Right lobe of liver (tissue), 6 donors: ENCODE measurements at regions not wholly inside any gene's neighbourhood (a gene's known extent, or its start where the extent isn't known, plus 50 kb on each side); places are given as distances from the start of the nearest gene placed in this dataset.
"Not testable (repeated sequence)": the region's sequence is repeated elsewhere in the genome, so short reads cannot be mapped to it uniquely, and the experiment has no call there.

ENCODE experiments used
- ATAC-seq, 4 donors: fragments of 200-7000 bp; cut with Tn5 transposase; one replicate each; pipeline ENCODE4 v1.9.1; 2020; ENCODE audit warnings: mild to moderate bottlenecking in 4 of 4, moderate library complexity in 4 of 4
- DNase-seq, 3 donors: peaks; one replicate each; pipeline ENCODE4 v3.0.0-alpha.2; 2020
- H3K27ac ChIP-seq, 3 donors: fragments of 200-600 bp; one replicate each; pipeline ENCODE4 v1.8.0; 2022
- H3K27me3 ChIP-seq, 2 donors: fragments of 200-600 bp; one replicate each; pipeline ENCODE4 v1.8.0; 2022
- H3K36me3 ChIP-seq, 4 donors: fragments of 200-600 bp; sonication (generic) in 1 of 4; one replicate each; pipeline versions ENCODE4 v1.5.1 to v1.8.0; 2017 to 2022; ENCODE audit warnings: control low read depth in 1 of 4
- H3K4me1 ChIP-seq, 4 donors: fragments of 200-600 bp; sonication (generic) in 1 of 4; one replicate each; pipeline versions ENCODE4 v1.5.1 to v1.8.0; 2017 to 2022; ENCODE audit warnings: control low read depth in 1 of 4
- H3K4me3 ChIP-seq, 3 donors: fragments of 200-600 bp; one replicate each; pipeline ENCODE4 v1.8.0; 2022
- H3K9me3 ChIP-seq, 4 donors: fragments of 200-600 bp; sonication (generic) in 1 of 4; one replicate each; pipeline versions ENCODE4 v1.5.1 to v1.8.0; 2017 to 2022; ENCODE audit warnings: control low read depth in 1 of 4
- CTCF ChIP-seq, 4 donors: fragments of 200-600 bp in 3 of 4; fragments of 450-650 bp in 1 of 4; IDR thresholded peaks; one replicate each; pipeline versions ENCODE4 v1.5.1 to v1.8.0; 2016 to 2022; ENCODE audit warnings: antibody characterized with exemption in 4 of 4, mild to moderate bottlenecking in 2 of 4
- POLR2A ChIP-seq: fragments of 450-650 bp; IDR thresholded peaks from one replicate; pipeline ENCODE4 v1.6.1; 2017; ENCODE audit warnings: antibody characterized with exemption, mild to moderate bottlenecking
- WGBS: methylation state at CpG from one replicate; pipeline ENCODE4 v1.1.6; 2018; ENCODE audit warnings: low coverage, low lambda C conversion rate; ENCODE audit not compliant: insufficient coverage; ENCODE audit errors: missing lambda C conversion rate; 5-methylcytosine and 5-hydroxymethylcytosine counted together
- intact Hi-C, 2 donors: fragments of 100-400 bp; cut with DNase I; formaldehyde crosslinking; loops; one replicate each; pipeline versions ENCODE4 v1.11.2 to v1.14.1; 2022
- donor health status: DM: no; HTN: yes; CAD: no.
- donor health status: DM: no; HTN: no; CAD: no.
- donor health status: DM: no; HTN: no; CAD: no.
- donor health status: DM: no; HTN: yes; CAD: no.
- donor health status: DM: no; HTN: yes; CAD: no.

- H3K27ac ChIP-seq: no peak overlapping the region
- DNase-seq (no peak), ATAC-seq (no peak)
- no peaks in the 10 kb centered on the region for H3K27me3 ChIP-seq
- intact Hi-C loops: no loop called here
- no peak overlapping the region for H3K4me3 ChIP-seq
- H3K36me3 ChIP-seq: no peaks in the 10 kb centered on the region
- no peak for TF ChIP-seq POLR2A
- no peak for TF ChIP-seq CTCF (IDR thresholded peaks at IDR 0.05)
- H3K9me3 ChIP-seq: no peaks in the 10 kb centered on the region
- no peaks in the 10 kb centered on the region for H3K4me1 ChIP-seq
- 56% methylated on average over 5 of the region's 5 CpGs for WGBS
Observed at GRCh38 chr1:14273811-14274210, 324.7 kb upstream of the KAZN start.

GRCh38 chr1:14279891-14280290 is 318.6 kb upstream of the KAZN start:
- H3K36me3 ChIP-seq, intact Hi-C loops, H3K4me1 ChIP-seq, DNase-seq, H3K4me3 ChIP-seq, H3K27me3 ChIP-seq, H3K9me3 ChIP-seq, H3K27ac ChIP-seq, ATAC-seq: not testable (repeated sequence)
- 59% methylated on average over 3 of the region's 12 CpGs for WGBS

- TF ChIP-seq POLR2A: no peak
- no peak for TF ChIP-seq CTCF (IDR thresholded peaks at IDR 0.05)
- Histone ChIP-seq H3K36me3 (no peaks in the 10 kb centered on the region), H3K27ac (no peak overlapping the region), H3K9me3 (no peaks in the 10 kb centered on the region), H3K4me3 (no peak overlapping the region), H3K27me3 (no peaks in the 10 kb centered on the region), H3K4me1 (no peaks in the 10 kb centered on the region)
- 14% methylated on average over 2 of the region's 2 CpGs for WGBS
- ATAC-seq (no peak), DNase-seq (no peak)
- intact Hi-C loops: no loop called here
Observed at GRCh38 chr1:14280909-14281308, 317.6 kb upstream of the KAZN start.

- intact Hi-C loops: no loop called here
Observed at GRCh38 chr1:14281412-14281811, 317.1 kb upstream of the KAZN start.

GRCh38 chr1:14282707-14283106 is 315.8 kb upstream of the KAZN start:
- DNase-seq (no peak), ATAC-seq (no peak)
- no peak overlapping the region for H3K27ac ChIP-seq
- no peaks in the 10 kb centered on the region for H3K4me1 ChIP-seq
- H3K36me3 ChIP-seq: no peaks in the 10 kb centered on the region
- intact Hi-C loops: no loop called here
- TF ChIP-seq POLR2A: no peak
- TF ChIP-seq CTCF (IDR thresholded peaks at IDR 0.05): no peak
- H3K4me3 ChIP-seq: no peak overlapping the region
- H3K27me3 ChIP-seq: no peaks in the 10 kb centered on the region
- no peaks in the 10 kb centered on the region for H3K9me3 ChIP-seq
- 16% methylated on average over 7 of the region's 7 CpGs for WGBS

More at GRCh38 chr1:14281412-14281811, 317.1 kb upstream of the KAZN start:
- H3K36me3 ChIP-seq: no peaks in the 10 kb centered on the region
- H3K27me3 ChIP-seq: no peaks in the 10 kb centered on the region
- 33% methylated on average over 1 of the region's 1 CpG for WGBS
- H3K4me1 ChIP-seq: no peaks in the 10 kb centered on the region
- H3K27ac ChIP-seq: no peak overlapping the region
- TF ChIP-seq POLR2A: no peak
- TF ChIP-seq CTCF (IDR thresholded peaks at IDR 0.05): no peak
- ATAC-seq (no peak), DNase-seq (no peak)
- H3K9me3 ChIP-seq: no peaks in the 10 kb centered on the region
- no peak overlapping the region for H3K4me3 ChIP-seq
